K562 (cell line): ENCODE measurements at regions not wholly inside any gene's neighbourhood (a gene's known extent, or its start where the extent isn't known, plus 50 kb on each side); places are given as distances from the start of the nearest gene placed in this dataset.

Experiments
- ATAC-seq: fragments of 200-7000 bp; cut with Tn5 transposase; 3 replicates; pipeline ENCODE4 v1.9.1; 2020; ENCODE audit warnings: moderate library complexity
- BruUV-seq: library from RNA; stranded (reverse); fragments of 400-500 nt; replicated peaks from 2 replicates; lab custom pipeline; 2021; lab: Mats Ljungman, UMichigan
- CTCF ChIA-PET: fragments of 300-600 bp; formaldehyde crosslinking; extraction: SDS; loops from one replicate; lab custom pipeline; 2021; ENCODE audit warnings: low intra/inter-chr PET ratio; lab: Yijun Ruan, JAX
- POLR2A ChIA-PET: fragments of 300-600, 350-650 bp; sonication (Branson Sonifier 250); formaldehyde crosslinking; extraction: SDS; loops from one replicate; lab custom pipeline; 2021; ENCODE audit warnings: antibody characterized with exemption, inconsistent platforms; lab: Yijun Ruan, JAX
- DNase-seq, 4 experiments: peaks; one replicate each; pipeline versions ENCODE4 v3.0.0 to v3.0.0-alpha.2; 2011 to 2018; ENCODE audit warnings: low spot score in 3 of 4, mixed read lengths in 3 of 4; ENCODE audit errors: extremely low read depth in 1 of 4
- FAIRE-seq: peaks from 2 replicates; lab custom pipeline; 2011; peaks lifted over from hg19 to GRCh38; lab: Jason Lieb, UNC
- H2AFZ ChIP-seq: 2 replicates; pipeline ENCODE4 v1.6.0; 2011; ENCODE audit warnings: low read depth, low read length, control low read depth, inconsistent platforms
- H3K27ac ChIP-seq: fragments of 200-600 bp; 3 replicates; pipeline ENCODE4 v1.8.0; 2011; ENCODE audit warnings: low read depth, mild to moderate bottlenecking, control low read depth, inconsistent platforms, low read length, moderate library complexity, mixed read lengths; ENCODE audit errors: extremely low read depth
- H3K27me3 ChIP-seq, 2 experiments: fragments of 300-600 bp in 1 of 2; 2 replicates in 1 of 2; 3 replicates in 1 of 2; pipeline versions ENCODE4 v1.6.0 to v1.8.0; 2011; ENCODE audit warnings: inconsistent platforms in 2 of 2, low read length in 2 of 2, mild to moderate bottlenecking in 1 of 2, mixed read lengths in 1 of 2, moderate library complexity in 1 of 2; ENCODE audit not compliant: control insufficient read depth in 2 of 2, insufficient read depth in 2 of 2
- H3K36me3 ChIP-seq: fragments of 300-600 bp; 3 replicates; pipeline ENCODE4 v1.8.0; 2011; ENCODE audit warnings: mild to moderate bottlenecking, low read length, inconsistent platforms; ENCODE audit not compliant: control insufficient read depth, insufficient read depth
- H3K4me1 ChIP-seq, 2 experiments: fragments of 200-600 bp in 1 of 2; replicated peaks in 1 of 2; 2 replicates in 1 of 2; 3 replicates in 1 of 2; pipeline versions ENCODE4 v1.5.1 to v1.8.0; 2011; ENCODE audit warnings: inconsistent platforms in 2 of 2, low read length in 2 of 2, mild to moderate bottlenecking in 1 of 2, mixed read lengths in 1 of 2, moderate library complexity in 1 of 2; ENCODE audit not compliant: control insufficient read depth in 2 of 2, insufficient read depth in 2 of 2
- H3K4me2 ChIP-seq: 2 replicates; pipeline ENCODE4 v1.6.1; 2011; ENCODE audit warnings: low read length, control low read depth, inconsistent platforms, mixed read lengths; ENCODE audit not compliant: insufficient read depth
- H3K4me3 ChIP-seq: fragments of 200-600 bp; sonication (generic), shearing (Covaris generic); 2 replicates; pipeline ENCODE4 v1.5.1; 2016; ENCODE audit warnings: control low read depth, inconsistent platforms
- H3K79me2 ChIP-seq: fragments of 200-600 bp; 3 replicates; pipeline ENCODE4 v1.8.0; 2011; ENCODE audit warnings: low read length, inconsistent platforms; ENCODE audit not compliant: control insufficient read depth, insufficient read depth
- H3K9ac ChIP-seq, 2 experiments: 2 replicates each; pipeline versions ENCODE4 v1.6.0 to v1.6.1; 2011; ENCODE audit warnings: low read depth in 2 of 2, low read length in 2 of 2, control low read depth in 1 of 2, inconsistent platforms in 1 of 2, mild to moderate bottlenecking in 1 of 2, mixed read lengths in 1 of 2; ENCODE audit not compliant: insufficient read depth in 1 of 2
- H3K9me1 ChIP-seq: one replicate; pipeline ENCODE4 v1.6.0; 2011; ENCODE audit warnings: inconsistent platforms, mild to moderate bottlenecking, low read length, moderate library complexity; ENCODE audit not compliant: control insufficient read depth, insufficient read depth
- H3K9me3 ChIP-seq: replicated peaks from 2 replicates; pipeline ENCODE4 v1.5.1; 2011; ENCODE audit warnings: low read depth, low read length, inconsistent platforms; ENCODE audit not compliant: control insufficient read depth, insufficient read depth
- H4K20me1 ChIP-seq: replicated peaks from 2 replicates; pipeline ENCODE4 v1.6.1; 2011; ENCODE audit warnings: low read length, inconsistent platforms, mixed read lengths; ENCODE audit not compliant: control insufficient read depth, insufficient read depth
- CBFB ChIP-seq: sonication (generic); formaldehyde crosslinking; IDR thresholded peaks from 2 replicates; pipeline ENCODE4 v1.4.0; 2020; ENCODE audit warnings: mild to moderate bottlenecking, missing genetic modification reagents
- GTF2E2 ChIP-seq: fragments of 200-800 bp; sonication (Bioruptor generic); IDR thresholded peaks from 2 replicates; pipeline ENCODE4 v1.6.1; 2016; ENCODE audit warnings: missing genetic modification characterization, missing compliant biosample characterization
- HDAC1 ChIP-seq, 2 experiments: fragments of 450-650 bp; IDR thresholded peaks; 2 replicates each; pipeline ENCODE4 v1.6.1; 2016 to 2017; ENCODE audit warnings: inconsistent platforms in 1 of 2, mild to moderate bottlenecking in 1 of 2, moderate library complexity in 1 of 2
- KLF16 ChIP-seq: IDR thresholded peaks from 2 replicates; pipeline ENCODE4 v1.6.1; 2016; ENCODE audit warnings: antibody characterized with exemption
- PHB ChIP-seq: fragments of 250-450 bp; sonication (Bioruptor Pico); IDR thresholded peaks from 2 replicates; pipeline ENCODE4 v1.5.0; 2021
- POLR2B ChIP-seq: fragments of 450-650 bp; IDR thresholded peaks from 2 replicates; pipeline ENCODE4 v1.6.1; 2018; ENCODE audit warnings: low read depth; ENCODE audit not compliant: partially characterized antibody
- TAL1 ChIP-seq: fragments of 450-650 bp; IDR thresholded peaks from 2 replicates; pipeline ENCODE4 v1.6.1; 2016; ENCODE audit warnings: mild to moderate bottlenecking
- TCFL5 ChIP-seq: fragments of 250-450 bp; sonication (Bioruptor Pico); conservative IDR thresholded peaks from 2 replicates; pipeline ENCODE4 v1.6.1; 2021; ENCODE audit warnings: mild to moderate bottlenecking, moderate library complexity, matching md5 sums
- TOE1 ChIP-seq, 2 experiments: fragments of 450-650 bp in 1 of 2; sonication (generic) in 1 of 2; formaldehyde crosslinking in 1 of 2; IDR thresholded peaks; 2 replicates each; pipeline versions ENCODE4 v1.7.1 to v1.8.0; 2016 to 2022; ENCODE audit warnings: borderline replicate concordance in 2 of 2, mild to moderate bottlenecking in 2 of 2, antibody characterized with exemption in 1 of 2, inconsistent platforms in 1 of 2, low read depth in 1 of 2, missing genetic modification reagents in 1 of 2, moderate library complexity in 1 of 2
- TRIM24 ChIP-seq, 2 experiments: fragments of 450-650 bp; IDR thresholded peaks; 2 replicates each; pipeline ENCODE4 v1.6.1; 2016
- ZFP30 ChIP-seq: fragments of 250-450 bp; sonication (Bioruptor Pico); IDR thresholded peaks from 2 replicates; pipeline ENCODE4 v1.8.0; 2022; ENCODE audit warnings: moderate library complexity, mild to moderate bottlenecking, inconsistent platforms, borderline replicate concordance
- ZNF436 ChIP-seq: fragments of 250-450, 450-650 bp; sonication (Bioruptor Pico); formaldehyde crosslinking; IDR thresholded peaks from 2 replicates; pipeline ENCODE4 v1.7.0; 2020; ENCODE audit warnings: mild to moderate bottlenecking
- ZNF76 ChIP-seq: fragments of 250-450 bp; sonication (Bioruptor Pico); IDR thresholded peaks from 2 replicates; pipeline ENCODE4 v1.4.0; 2020; ENCODE audit warnings: mild to moderate bottlenecking, moderate library complexity, borderline replicate concordance
- WGBS: fragments of 100-300 bp; shearing (Covaris generic); methylation state at CpG from one replicate; pipeline ENCODE4 v1.1.6; 2016; ENCODE audit warnings: low coverage, mixed read lengths; ENCODE audit not compliant: insufficient coverage; ENCODE audit errors: missing lambda C conversion rate; 5-methylcytosine and 5-hydroxymethylcytosine counted together
- in situ Hi-C: fragments of 300-500 bp; cut with MboI; formaldehyde crosslinking; loops from 4 replicates; pipeline ENCODE4 v1.15.0; 2018; ENCODE audit warnings: inconsistent platforms, mixed read lengths
- intact Hi-C: fragments of 100-400 bp; cut with micrococcal nuclease; formaldehyde crosslinking; loops from 2 replicates; pipeline ENCODE4 v1.14.2; 2022
- TF ChIP-seq, protein P1 (sequence below), 2 experiments: fragments of 450-650 bp in 1 of 2; sonication (generic) in 1 of 2; formaldehyde crosslinking in 1 of 2; IDR thresholded peaks in 1 of 2; conservative IDR thresholded peaks in 1 of 2; 2 replicates each; pipeline versions ENCODE4 v1.6.1 to v1.8.1; 2016 to 2023; ENCODE audit warnings: mild to moderate bottlenecking in 2 of 2, moderate library complexity in 2 of 2, inconsistent platforms in 1 of 2, missing genetic modification reagents in 1 of 2
- TF ChIP-seq, protein P2 (sequence below): fragments of 250-450 bp; sonication (Bioruptor Pico); IDR thresholded peaks from 2 replicates; pipeline ENCODE4 v1.5.0; 2021
- TF ChIP-seq, protein P3 (sequence below): fragments of 250-450 bp; sonication (Bioruptor Pico); IDR thresholded peaks from 2 replicates; pipeline ENCODE4 v1.5.0; 2021; ENCODE audit warnings: mild to moderate bottlenecking, moderate library complexity

DNA sequence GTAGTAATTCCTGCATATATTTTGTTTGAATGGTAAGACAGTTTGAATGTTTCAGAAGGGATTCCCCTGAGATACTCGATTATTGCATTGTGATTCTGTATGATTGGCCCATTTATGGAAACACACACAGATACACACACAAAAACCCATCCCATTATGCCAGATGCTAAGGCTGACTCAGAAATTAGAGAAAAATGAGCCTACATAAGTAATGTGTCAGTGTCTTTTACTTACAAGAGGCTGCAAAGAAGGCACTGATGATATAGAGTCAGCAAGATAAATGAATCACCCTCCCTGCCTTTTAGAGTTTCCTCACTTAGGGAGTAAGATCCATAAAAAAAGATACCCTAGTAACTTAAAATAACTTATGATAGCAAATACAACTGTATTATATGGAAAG lies 1481.1 kb upstream of the ACVR2A start:
- ATAC-seq (no peak), FAIRE-seq (no peak), DNase-seq (no peak)
- H3K36me3 ChIP-seq = no peaks in the 10 kb centered on the region
- POLR2A ChIA-PET = no interaction called here
- BruUV-seq = no TSS peak
- no peaks in the 10 kb centered on the region for H3K9me1 ChIP-seq
- intact Hi-C loops = no loop called here
- CTCF ChIA-PET = no interaction called here
- H3K4me2 ChIP-seq = no peak overlapping the region
- no peaks in the 10 kb centered on the region for H3K9me3 ChIP-seq
- H3K27me3 ChIP-seq = no peaks in the 10 kb centered on the region
- H3K79me2 ChIP-seq = no peaks in the 10 kb centered on the region
- no peak overlapping the region for H3K9ac ChIP-seq
- no peak overlapping the region for H3K27ac ChIP-seq
- H2AFZ ChIP-seq = no peak overlapping the region
- no peaks in the 10 kb centered on the region for H4K20me1 ChIP-seq
- no peak overlapping the region for H3K4me3 ChIP-seq
- no peaks in the 10 kb centered on the region for H3K4me1 ChIP-seq
- in situ Hi-C loops = no loop called here
- WGBS = 9% methylated on average over 1 of the region's 1 CpG
- TF ChIP-seq GTF2E2 (tag) (no peak), TRIM24 (IDR thresholded peaks at IDR 0.05) (no peak), ZNF76 (no peak), TOE1 (IDR thresholded peaks at IDR 0.05; ENCODE audit: borderline replicate concordance) (no peak), TOE1 (CRISPR knock-in tag; IDR thresholded peaks at IDR 0.05; ENCODE audit: borderline replicate concordance, low read depth) (no peak), TCFL5 (CRISPR knock-in tag) (no peak), ZFP30 (CRISPR knock-in tag) (no peak), KLF16 (no peak), PHB (CRISPR knock-in tag) (no peak), POLR2B (no peak), ZNF436 (no peak), TAL1 (no peak), CBFB (CRISPR knock-in tag) (no peak), HDAC1 (IDR thresholded peaks at IDR 0.05) (no peak)
- TF ChIP-seq, protein P1, sequence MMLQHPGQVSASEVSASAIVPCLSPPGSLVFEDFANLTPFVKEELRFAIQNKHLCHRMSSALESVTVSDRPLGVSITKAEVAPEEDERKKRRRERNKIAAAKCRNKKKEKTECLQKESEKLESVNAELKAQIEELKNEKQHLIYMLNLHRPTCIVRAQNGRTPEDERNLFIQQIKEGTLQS (IDR thresholded peaks at IDR 0.05) = no peak
- TF ChIP-seq, protein P1 (CRISPR knock-in tag; conservative IDR thresholded peaks at IDR 0.05) = no peak
- TF ChIP-seq, protein P2, sequence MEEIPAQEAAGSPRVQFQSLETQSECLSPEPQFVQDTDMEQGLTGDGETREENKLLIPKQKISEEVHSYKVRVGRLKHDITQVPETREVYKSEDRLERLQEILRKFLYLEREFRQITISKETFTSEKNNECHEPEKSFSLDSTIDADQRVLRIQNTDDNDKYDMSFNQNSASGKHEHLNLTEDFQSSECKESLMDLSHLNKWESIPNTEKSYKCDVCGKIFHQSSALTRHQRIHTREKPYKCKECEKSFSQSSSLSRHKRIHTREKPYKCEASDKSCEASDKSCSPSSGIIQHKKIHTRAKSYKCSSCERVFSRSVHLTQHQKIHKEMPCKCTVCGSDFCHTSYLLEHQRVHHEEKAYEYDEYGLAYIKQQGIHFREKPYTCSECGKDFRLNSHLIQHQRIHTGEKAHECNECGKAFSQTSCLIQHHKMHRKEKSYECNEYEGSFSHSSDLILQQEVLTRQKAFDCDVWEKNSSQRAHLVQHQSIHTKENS = no peak
- TF ChIP-seq, protein P3, sequence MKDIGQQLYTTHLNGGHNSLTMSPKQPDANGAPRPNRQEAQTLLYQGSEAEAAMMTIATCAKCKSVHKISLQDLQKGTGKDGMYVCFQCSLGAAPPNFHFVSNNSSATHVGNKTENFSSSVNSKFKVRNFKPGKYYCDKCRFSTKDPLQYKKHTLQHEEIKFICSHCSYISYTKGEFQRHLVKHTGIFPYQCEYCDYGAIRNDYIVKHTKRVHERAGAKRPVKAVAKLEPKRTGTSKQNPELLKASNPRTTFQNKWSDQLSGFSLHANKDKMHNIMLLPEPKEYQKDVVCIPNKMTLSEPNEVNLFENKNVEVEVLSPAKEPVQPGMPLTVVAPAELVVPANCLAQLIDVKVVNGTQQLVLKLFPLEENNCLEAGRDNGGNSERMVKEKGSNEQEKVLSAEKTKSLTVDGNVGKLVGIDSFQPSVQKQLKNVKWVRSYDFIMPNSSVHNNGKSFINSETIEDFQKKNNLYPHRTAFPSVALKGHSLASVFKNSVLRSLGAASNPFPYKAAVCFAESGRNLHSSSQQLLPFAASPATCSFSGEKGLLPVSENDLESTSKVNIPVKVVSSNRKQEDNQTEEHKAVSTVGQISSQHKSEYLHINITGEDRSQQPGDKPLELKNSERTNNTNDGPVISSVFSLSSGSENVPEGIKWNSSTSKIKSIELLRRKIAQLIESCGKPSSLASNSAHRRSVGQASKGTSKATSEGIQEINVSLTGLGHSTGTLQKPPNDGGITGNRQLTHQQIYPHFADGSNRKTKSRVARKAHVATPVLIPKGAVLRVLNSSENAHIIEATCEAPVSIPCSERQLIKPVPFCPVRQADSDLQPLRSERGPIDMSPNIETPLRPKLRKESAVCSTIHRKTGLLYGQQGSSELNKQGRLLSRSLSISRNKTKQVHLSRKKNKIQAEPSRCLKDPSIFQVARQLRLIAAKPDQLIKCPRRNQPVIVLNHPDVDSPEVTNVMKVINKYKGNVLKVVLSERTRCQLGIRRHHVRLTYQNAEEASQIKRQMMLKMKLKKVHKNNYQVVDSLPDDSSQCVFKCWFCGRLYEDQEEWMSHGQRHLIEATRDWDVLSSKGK (CRISPR knock-in tag) = no peak
